ENCODE measurements at regions not wholly inside any gene's neighbourhood (a gene's known extent, or its start where the extent isn't known, plus 50 kb on each side); places are given as distances from the start of the nearest gene placed in this dataset.

DNA sequence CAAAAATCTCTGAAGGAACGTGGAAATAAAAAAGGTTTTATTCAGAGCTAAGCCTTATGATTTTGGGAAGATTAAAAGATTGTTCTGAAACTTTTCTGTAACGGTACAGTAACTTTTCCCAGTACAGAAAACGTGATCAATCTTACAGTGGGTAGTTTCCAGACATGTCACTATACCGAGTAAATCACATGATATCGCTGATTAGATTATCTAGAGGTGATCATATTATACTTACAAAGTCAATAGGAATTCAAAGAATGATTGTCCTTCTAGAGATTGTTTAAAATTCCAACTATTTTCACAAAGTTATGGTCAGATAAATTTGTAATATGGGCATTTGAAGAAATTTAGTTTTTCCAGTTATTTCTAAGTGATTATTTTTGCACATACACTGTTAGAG, 736.0 kb upstream of the GRM7 start:
- no peak for DNase-seq

DNA sequence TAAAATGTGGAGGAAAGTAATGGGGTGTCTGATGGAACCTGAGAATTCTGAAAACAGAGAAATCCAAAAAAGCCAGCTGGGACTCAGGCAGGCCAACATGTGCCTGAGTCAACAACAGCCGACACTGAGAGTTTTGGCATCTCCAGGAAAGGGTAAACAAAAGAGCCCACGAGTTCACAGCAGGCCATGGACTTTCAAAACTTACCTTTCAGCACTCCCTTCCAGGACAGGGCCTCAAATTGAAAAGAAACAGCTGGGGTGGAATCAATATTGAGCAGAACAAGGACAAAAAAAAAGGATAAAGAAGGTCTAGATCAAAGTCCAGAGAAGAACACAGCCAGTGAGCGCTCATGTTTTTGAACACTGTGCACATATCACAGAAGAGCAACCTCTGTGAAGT, 735.4 kb upstream of the GRM7 start:
- DNase-seq, result no peak

DNA sequence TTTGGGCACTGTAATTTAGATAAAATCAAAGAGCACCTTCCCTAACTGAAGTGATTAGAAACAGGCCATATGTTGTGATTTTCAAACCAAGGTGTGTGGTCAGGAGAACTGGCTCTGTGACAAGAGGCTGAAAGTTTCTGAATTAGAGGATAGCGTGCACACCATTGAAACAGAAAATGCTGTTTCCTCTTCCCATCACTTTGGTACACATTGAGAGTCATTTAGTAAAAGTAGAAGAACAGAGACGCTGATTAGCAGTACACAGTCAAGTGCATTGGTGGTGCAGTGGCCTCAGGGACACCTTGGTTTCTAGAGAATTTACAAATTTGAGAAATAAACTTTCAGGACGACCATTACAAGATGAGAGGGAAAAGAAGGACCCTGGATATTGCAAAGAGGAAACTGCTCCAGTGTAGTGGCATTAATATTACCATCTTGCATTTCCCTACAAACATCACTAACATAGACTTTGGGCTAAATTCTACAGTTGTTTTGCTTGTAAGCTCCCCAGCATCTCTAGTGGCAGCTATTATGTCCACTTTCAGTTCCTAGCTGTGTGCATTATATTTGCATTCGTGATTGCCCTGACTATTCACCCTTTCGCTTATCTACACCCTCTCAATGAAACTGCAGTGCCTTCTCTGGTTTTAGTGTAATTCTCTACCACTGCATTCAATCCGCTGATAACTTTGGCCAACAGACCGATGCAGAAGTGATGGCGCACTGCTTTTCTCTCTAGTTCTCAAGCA, 728.1 kb upstream of the GRM7 start:
- DNase-seq, result no peak

DNA sequence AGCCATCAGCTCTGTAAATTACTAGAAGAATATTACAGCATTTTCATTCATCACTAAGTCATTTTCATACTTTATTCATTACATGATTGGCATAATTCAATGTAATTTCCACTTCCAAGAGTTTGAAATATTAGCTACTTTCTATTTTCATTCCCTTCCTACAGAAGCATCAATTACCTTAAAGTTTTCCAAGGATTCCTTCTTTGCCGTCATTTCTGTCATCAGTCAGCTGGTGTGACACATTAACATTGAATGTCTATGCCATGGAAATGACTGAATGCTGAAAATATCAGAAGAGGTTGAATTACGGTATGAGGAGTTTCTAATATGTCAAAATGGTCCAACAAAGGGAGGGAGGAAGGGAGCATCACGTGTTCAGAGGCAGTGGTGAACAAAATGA, 718.2 kb upstream of the GRM7 start:
- no peak for DNase-seq

DNA sequence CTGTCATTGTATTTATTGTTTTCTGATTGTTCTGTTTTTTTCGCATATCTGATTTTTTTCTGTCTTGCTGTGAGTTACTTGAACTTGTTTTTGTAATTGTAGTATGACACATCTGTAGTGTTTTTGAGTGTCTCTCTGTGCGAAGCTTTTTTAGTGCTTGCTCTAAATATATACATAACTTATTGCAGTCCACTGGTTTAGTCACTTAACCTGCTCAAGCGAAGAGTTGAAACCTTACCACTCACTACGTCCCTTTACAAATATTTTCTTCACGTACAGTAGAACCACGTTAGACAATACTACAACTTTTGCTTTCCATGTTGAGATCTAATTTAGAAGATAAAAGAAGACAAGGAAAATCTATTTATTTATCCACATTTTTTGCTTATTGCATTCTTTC, 713.0 kb upstream of the GRM7 start:
- DNase-seq, result no peak

DNA sequence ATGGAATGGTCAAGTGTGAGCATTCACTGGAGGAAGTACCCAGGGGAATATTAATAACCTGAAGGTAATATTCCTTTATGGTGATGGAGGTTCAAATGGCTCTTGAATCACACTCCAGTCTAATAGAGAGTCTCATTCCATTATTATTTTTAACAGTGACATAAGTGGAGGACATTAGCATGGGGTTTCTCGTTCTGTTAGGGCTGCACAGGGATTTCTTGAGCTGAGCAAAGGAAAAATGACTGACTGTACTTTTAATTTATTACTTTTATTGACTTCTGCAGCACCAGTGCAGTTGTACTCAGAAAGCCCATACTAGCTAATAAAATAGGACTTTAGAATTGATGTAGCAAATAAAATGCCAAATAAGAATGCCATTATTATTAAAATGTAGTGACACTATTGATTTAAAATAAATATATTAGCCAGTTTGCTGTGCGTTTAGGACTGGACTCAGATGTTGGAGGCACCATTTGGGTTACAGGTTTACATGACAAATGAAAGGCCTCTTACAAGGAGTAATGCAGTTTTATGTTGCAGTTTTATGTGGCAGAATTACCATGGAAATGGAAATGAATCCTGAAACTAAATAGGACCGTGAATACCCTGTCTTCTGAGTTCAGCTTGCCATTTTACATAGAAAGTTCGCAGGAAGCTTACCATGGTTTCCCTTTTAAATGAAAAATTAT, 705.1 kb upstream of the GRM7 start:
- no peak for DNase-seq

DNA sequence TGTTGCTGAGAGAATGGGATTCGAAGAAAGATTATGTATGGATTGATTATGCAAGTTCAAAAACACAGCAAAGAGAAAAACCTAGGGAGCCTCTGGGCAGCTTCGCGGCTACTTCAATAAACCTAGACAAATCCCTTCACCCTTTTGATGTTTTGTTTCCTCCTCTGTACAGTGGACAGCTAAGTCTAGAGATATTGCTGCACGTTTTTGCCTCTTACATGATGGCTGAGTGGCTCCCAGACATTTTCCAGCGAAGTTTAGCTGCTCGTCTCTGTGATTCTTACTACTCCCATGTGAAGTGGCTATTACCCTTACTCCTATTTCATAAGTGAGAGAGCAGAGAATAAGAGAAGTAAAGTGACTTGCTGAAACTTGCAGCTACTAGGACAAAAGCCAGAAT, 695.0 kb upstream of the GRM7 start:
- DNase-seq, result no peak

DNA sequence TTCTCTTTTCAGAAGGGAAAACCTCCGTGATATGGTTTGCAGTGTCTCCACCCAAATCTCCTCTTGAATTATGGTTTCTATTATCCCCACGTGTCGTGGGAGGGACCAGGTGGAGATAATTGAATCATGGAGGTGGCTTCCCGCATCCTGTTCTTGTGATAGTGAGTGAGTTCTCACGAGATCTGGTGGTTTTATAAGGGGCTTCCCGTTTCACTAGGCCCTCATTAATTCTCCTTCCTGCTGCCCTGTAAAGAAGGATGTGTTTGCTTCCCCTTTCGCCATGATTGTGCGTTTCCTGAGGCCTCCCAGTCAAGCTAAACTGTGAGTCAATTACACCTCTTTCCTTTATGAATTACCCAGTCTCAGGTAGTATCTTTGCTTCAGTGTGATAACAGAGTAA, 692.7 kb upstream of the GRM7 start:
- no peak for DNase-seq

DNA sequence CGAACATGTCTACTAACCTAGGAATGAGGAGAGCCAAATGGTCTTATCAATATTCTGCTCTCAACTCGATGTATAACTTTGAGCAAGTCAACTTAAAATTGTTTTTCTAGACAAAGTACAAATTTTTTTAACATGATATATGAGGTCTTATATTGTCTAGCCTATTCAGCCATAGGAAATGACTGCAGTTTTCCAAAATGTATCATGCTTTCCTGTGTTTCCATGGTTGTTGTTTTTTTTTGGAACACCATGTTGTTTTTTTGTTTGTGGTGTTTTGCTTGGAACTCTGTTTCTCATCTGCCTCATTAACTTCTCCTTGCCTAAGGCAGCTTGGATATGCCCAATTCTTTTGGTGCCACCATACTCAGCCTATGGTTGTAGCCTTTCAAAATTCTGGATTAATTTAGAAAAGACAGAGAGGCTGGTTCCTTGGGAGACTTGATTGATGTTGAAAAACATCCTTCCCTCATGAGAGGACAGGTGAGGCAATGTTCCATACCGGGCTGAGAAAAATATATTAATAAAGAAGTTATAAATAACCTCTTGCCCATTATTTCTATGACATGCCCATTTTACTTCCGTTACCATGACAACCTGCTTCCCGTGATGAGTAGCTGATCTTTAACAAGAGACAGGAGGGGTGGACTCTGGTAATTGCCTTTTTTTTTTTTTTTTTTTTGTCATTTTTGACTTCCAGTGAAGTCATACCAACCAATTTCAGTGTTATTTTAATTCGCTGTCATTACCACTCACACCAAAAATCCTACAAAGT, 687.9 kb upstream of the GRM7 start:
- DNase-seq, result no peak

DNA sequence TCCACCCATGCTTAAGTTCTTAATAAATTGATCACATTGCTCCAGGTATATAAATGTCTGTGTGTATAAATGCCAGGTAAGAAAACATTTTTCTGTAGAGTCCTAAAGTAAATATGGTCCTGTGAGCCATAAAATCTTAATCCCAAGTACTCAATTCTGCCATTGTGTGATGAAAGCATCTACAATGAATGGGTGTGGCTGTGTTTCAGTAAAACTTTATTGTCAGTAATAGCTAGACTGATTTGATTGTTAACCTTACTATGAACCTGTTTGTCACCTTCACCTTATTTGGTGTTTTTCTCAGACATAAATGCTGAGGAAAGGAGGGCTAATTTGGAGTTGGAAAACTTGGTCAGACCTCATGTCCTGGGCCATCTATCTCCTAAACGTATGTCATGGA, 683.5 kb upstream of the GRM7 start:
- DNase-seq, result no peak

DNA sequence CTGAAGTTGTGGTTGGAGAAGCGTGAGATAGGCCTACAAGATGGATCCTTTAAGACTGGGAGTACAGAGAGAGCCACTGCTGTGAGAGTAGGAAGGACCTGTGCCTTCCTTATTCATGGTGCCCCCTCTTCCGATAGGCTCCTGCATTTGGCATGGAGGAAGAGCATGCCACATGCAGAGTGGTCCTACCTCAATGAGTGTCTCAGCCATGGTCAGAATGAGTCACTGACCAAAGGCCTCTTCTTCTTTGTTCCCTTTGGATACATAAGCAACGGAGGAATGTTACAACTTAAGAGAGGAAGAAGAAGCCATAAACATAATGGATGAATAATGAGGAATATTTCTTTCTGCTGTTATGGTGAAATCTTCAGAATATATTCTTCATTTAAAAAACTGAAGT, 681.2 kb upstream of the GRM7 start:
- peak; percentile 55 for DNase-seq

DNA sequence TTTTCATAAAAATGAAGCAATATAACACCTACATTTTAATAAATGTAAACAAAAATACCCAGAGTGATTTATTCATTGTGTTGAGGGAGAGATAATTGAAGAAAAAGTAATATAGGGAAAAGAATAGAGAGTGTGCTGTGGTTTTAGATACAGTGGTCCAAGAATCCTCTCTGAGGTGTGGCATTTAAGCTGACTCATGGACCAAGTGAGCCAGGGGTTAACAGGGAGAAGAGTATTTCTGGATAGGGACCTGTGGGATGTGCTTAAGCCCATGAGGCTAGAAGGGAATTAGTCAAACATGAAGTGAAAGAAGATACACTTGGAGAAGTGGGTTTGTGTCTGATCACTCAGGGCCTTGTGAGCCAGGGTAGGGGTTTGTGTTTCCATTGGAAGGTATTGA, 680.7 kb upstream of the GRM7 start:
- peak; percentile 34 for DNase-seq

DNA sequence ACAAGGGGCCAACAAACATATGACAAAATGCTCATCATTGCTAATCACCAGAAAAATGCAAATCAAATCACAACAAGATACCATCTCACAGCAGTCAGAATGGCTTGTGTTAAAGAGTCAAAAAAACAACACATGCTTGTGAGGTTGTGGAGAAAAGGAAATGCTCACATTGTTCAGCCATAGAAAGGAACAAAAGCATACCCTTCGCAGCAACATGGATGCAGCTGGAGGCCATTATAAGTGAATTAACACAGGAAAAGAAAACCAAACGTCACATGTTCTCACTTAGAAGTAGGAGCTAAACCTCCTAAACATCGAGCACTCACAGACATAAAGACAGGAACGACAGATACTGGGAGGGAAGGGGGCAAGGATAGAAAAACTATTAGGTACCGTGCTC, 678.4 kb upstream of the GRM7 start:
- no peak for DNase-seq

DNA sequence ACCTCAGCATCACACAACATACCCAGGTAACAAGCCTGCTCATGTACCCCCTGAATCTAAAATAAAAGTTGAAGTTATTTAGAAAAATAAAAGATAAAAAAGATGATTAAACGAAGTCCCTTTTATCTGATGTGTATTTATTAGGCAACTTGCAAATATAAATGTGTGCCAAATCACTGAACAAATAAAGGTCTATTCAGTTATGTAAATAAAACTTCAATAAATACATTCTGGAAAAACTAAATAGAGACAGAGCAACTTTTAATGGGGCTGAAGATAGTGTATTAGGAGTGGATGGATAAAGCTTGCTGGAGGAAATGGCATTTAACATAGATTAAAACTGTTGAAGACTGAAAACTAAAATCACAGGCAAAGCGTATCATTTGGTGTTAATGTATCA, 678.0 kb upstream of the GRM7 start:
- no peak for DNase-seq

DNA sequence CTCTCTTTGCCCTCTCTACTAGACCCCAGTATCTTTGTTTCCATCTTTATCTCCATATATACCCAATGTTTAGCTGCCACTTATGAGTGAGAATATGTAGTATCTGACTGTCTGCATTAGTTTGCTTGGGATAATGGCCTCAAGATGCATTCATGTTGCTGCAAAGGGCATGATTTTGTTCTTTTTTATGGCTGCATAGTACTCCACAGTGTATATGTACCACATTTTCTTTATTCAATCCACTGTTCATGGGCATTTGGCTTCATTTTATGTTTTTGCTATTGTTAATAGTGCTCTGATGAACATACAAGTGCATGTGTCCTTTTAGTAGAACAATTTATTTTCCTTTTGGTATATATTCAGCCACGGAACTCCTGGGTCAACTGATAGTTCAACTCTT, 671.5 kb upstream of the GRM7 start:
- DNase-seq, result no peak

DNA sequence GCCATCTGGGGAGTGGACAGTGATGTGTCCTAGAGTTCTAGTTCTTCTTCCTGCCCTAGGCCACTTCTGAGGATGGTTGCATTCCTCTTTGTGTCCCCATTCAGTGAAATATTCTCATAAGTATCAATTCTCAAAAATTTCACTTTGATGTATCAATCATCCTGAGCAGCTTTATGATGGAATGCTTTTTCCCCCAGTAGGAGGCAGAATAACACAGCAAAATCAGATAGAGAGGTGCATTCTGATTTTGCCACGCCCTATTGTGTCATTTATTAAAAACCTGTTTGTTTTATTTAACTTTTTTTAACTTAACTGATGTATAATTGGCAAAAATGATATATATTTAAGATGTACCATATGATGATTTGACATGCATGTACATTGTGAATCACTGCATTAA, 656.0 kb upstream of the GRM7 start:
- DNase-seq, result no peak

DNA sequence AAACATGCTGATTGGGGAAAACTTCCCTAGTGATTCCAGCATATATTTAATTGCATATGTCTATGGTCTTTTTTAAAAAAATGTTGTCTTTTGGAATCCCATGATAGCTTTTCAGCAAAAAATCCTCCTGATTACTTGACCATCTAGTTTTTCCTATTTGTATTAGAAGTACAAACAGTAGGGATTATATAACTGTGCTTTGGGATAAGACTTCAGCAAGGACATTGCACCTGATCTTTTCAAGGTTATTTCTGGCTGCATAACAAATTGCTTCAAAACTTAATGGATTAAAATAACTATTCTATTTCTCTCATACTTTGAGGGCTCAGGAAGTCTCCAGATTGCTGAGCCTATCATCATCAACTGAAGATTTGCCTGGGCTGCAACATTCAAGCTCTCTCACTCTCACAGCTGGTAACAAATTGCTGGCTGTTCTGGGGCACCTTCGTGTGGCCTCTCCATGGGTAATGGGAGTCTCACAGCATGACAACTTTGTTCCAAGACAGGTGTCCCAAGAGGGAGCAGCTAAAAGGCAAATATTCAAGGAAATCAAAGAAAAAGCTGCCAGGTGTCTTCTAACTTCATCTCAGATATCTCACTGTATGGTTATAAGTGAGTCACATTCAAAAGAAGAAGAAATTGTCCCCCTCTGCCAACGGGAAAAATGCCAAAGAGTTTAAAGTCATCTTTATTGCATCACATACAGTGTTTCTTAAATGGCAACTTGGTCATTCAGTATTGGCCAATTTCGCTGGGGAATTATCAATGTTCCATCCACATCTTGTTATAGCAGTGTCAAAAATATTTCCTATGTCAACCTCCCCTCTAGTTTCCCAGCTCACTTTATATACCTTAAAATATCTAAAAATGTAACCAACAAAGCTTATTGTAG, 644.5 kb upstream of the GRM7 start:
- DNase-seq, result no peak

DNA sequence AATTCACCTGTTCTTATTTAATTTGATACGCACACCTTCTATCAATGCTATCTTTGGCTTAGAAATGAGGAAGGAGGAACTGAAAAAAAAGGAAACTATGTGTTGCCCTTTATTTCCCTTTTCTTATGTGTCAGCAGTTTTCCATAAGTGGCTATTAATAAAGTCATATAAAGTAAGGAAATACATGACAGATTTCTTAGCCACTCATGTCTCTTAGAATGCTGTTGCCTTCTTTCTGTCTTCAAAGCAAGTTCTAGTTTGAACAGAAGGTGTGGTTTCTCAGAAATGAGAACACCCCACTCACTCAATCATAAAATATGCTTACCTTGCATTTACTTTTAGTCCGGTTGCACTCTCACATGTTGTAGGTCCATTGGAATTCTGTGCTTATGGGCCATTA, 640.5 kb upstream of the GRM7 start:
- no peak for DNase-seq

DNA sequence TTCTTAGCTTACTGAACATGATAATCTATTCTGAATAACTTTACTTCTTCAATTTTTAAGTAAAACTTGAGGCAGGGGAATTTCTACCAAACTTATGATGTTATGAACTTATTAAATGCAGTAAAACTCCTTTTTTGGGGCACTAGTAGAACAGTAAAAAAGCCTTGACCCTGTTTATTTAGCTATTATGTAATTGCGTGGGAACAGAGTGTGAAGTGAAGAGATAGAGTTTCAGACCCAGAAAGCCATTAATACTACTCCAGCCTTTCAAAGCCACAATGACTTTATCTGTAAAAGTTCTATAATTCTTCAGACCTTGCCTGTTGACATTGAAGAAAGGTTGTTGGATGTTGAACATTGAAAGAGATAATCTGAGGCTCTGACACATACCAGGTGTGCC, 638.8 kb upstream of the GRM7 start:
- DNase-seq, result no peak

DNA sequence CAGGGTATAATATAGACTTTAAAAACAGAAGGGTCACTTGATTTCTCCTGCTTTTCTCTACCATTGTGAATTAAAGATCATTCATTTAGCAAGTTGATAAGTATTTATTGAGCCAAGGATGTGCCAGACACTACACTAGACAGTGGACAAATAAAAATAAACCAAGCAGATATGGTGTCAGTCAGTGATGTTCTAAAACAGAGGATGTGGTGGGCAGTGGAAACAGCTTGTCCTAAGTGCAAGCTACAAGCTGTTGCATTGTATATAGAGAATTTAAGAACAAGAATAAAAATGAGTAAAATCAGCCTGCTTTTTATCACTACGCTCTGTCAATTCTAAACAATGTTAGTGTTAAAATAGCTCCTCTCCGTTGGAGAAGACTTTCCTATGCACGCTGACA, 637.3 kb upstream of the GRM7 start:
- DNase-seq, result no peak

DNA sequence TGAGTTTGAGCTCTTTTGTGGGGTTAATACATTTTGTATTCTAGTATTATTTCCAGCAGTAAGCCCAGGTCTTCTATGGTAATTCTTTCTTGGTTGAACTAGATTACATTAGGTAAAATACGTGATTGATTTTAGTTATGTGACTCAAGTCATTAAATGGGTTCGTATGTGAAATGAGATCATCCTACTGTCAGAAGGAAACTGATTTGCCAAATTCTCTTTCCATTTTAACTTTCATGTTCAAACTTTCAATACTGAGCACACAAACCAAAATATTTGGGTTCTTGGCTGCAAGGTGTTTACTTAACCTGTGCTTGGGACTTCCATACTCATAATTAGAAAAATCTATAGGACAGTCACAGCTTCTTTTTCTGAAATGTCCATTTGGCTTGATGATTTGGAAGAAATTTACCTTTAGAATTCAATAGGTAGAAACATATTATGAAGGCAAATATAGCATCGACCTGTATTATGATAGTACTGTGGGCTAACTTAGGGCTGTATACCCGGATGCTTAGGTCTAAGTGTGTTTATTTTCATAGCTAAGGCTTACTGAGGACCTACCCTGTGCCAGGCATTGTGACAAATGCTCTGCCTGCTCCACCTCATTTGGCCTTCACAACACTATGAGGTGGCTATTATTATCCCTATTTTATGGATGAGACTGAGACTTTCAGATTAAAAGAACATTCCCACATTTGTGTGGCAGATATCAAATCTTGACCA, 631.8 kb upstream of the GRM7 start:
- DNase-seq, result no peak

DNA sequence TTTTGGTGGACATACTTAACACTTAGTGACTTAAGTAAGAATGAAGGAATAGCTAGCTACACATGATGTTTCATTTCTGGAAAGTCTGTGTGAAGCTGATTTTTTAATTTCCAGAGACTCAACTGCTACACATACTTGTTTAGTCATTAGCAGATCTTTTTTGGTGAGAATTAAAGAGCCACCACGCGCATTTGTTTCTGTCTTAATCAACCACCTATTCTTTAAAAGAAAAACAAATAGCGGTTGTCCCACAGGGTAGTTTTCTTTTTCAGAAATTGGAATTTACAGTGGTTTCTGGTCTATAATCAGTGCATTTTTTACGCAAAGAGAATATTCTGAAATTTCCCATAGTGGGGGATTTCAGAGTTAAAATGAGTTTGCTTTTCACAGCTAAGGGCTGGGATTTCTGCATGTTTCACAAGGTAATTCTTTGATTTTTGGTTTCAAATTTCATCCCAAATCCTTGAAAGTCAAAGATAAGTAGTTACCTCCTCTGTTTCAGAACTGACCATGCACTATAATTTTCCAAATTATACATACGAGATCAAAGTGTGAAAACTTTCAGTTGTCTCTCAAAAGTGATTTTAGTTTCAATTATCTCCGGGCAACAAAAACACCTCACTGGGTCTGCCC, 631.0 kb upstream of the GRM7 start:
- DNase-seq, result no peak

Data from fibroblast of upper back skin (primary cell).